Uterus (tissue), 3 donors: ENCODE measurements at regions not wholly inside any gene's neighbourhood (a gene's known extent, or its start where the extent isn't known, plus 50 kb on each side); places are given as distances from the start of the nearest gene placed in this dataset.

Experiments used
- DNase-seq, 2 donors: peaks; one replicate each; pipeline ENCODE4 v3.0.0-alpha.2; 2019 to 2020
- H3K27ac ChIP-seq, 2 donors: fragments of 200-600 bp; sonication (generic); 1 replicate in 1 of 2; 2 replicates in 1 of 2; pipeline ENCODE4 v1.5.1; 2016 to 2018
- H3K27me3 ChIP-seq, 2 donors: fragments of 200-600 bp; sonication (generic); one replicate each; pipeline ENCODE4 v1.5.1; 2018 to 2019; ENCODE audit warnings: control low read depth in 1 of 2
- H3K36me3 ChIP-seq, 2 donors: fragments of 200-600 bp; sonication (generic); one replicate each; pipeline ENCODE4 v1.5.1; 2019; ENCODE audit warnings: control low read depth in 1 of 2
- H3K4me1 ChIP-seq, 2 donors: fragments of 200-600 bp; sonication (generic); one replicate each; pipeline ENCODE4 v1.5.1; 2018 to 2019; ENCODE audit warnings: control low read depth in 1 of 2
- H3K4me3 ChIP-seq, 2 donors: fragments of 200-600 bp; sonication (generic); 1 replicate in 1 of 2; 2 replicates in 1 of 2; pipeline ENCODE4 v1.5.1; 2018 to 2019; ENCODE audit warnings: mild to moderate bottlenecking in 1 of 2
- H3K9me3 ChIP-seq, 2 donors: fragments of 200-600 bp; sonication (generic); one replicate each; pipeline ENCODE4 v1.5.1; 2019; ENCODE audit warnings: control low read depth in 1 of 2
- CTCF ChIP-seq, 4 experiments: fragments of 200-600 bp in 2 of 4; fragments of 450-650 bp in 2 of 4; sonication (generic) in 2 of 4; IDR thresholded peaks; one replicate each; pipeline ENCODE4 v1.5.1; 2016 to 2019; ENCODE audit warnings: antibody characterized with exemption in 4 of 4, mild to moderate bottlenecking in 2 of 4, moderate library complexity in 1 of 4
- POLR2A ChIP-seq, 2 donors: fragments of 450-650 bp; IDR thresholded peaks; one replicate each; pipeline ENCODE4 v1.6.1; 2016; ENCODE audit warnings: antibody characterized with exemption in 2 of 2, mild to moderate bottlenecking in 1 of 2, moderate library complexity in 1 of 2
- intact Hi-C: fragments of 100-400 bp; cut with DNase I; formaldehyde crosslinking; loops from one replicate; pipeline ENCODE4 v1.15.1; 2023; ENCODE audit warnings: low total_unique reads
- donor health status: DM: yes; HTN: yes; CAD: no.

GRCh38 chr1:106659490-106660244, 396.8 kb upstream of the PRMT6 start:
- H3K27me3 ChIP-seq = no peaks in the 10 kb centered on the region
- no peaks in the 10 kb centered on the region for H3K9me3 ChIP-seq
- DNase-seq = no peak
- H3K27ac ChIP-seq = no peak overlapping the region
- no peak overlapping the region for H3K4me3 ChIP-seq
- TF ChIP-seq CTCF (IDR thresholded peaks at IDR 0.05) = no peak
- TF ChIP-seq POLR2A (IDR thresholded peaks at IDR 0.05) = no peak
- no peaks in the 10 kb centered on the region for H3K36me3 ChIP-seq
- H3K4me1 ChIP-seq = no peaks in the 10 kb centered on the region
- intact Hi-C loops = no loop called here

DNA sequence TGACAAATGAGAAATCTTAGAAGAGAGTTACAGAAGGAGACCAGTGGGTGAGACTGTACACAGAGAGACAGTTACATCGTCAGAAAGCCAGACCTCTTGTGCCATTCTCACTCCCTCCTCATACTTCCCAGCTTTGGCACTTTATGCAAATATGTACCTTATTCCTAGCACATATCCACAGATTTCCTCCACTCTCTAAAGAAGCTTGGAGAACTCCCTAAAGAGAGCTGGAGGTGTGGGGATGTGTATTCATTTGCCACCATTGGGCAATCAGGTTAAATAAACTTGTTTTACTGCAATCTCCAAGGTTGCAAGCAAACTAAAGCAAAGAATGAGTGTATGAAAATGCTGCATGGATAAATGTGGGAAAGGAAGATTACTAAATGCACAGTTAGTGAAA, 380.9 kb upstream of the PRMT6 start:
- no peak for TF ChIP-seq CTCF (IDR thresholded peaks at IDR 0.05)
- TF ChIP-seq POLR2A (IDR thresholded peaks at IDR 0.05) = no peak
- Histone ChIP-seq H3K9me3 (no peaks in the 10 kb centered on the region), H3K4me1 (no peaks in the 10 kb centered on the region), H3K36me3 (no peaks in the 10 kb centered on the region), H3K27me3 (no peaks in the 10 kb centered on the region), H3K27ac (no peak overlapping the region), H3K4me3 (no peak overlapping the region)
- intact Hi-C loops = no loop called here
- DNase-seq = no peak

GRCh38 chr1:106676021-106676420, 380.5 kb upstream of the PRMT6 start:
- H3K9me3 ChIP-seq = no peaks in the 10 kb centered on the region
- intact Hi-C loops = no loop called here
- H3K4me3 ChIP-seq = no peak overlapping the region
- no peak overlapping the region for H3K27ac ChIP-seq
- no peak for DNase-seq
- H3K27me3 ChIP-seq = no peaks in the 10 kb centered on the region
- TF ChIP-seq CTCF (IDR thresholded peaks at IDR 0.05) = no peak
- no peak for TF ChIP-seq POLR2A (IDR thresholded peaks at IDR 0.05)
- no peaks in the 10 kb centered on the region for H3K4me1 ChIP-seq
- H3K36me3 ChIP-seq = no peaks in the 10 kb centered on the region

DNA sequence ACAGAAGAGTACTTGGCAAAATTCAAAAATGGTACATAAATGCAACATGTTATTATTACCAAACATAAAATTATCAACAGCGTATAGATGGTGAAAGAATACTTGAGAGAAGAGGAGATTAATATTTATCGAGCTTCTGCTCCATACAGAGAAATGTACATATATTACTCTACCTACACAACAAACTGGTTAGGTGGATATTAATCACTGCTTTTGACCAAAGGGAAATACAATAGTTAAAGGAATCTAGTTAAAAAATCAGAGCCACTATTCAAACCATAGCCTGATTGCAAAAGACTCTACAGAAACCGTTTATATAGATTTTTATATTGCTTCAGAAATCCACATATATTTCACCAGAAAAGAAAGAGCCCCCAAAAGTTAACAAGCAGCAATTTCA, 379.3 kb upstream of the PRMT6 start:
- H3K4me1 ChIP-seq = no peaks in the 10 kb centered on the region
- H3K27me3 ChIP-seq = no peaks in the 10 kb centered on the region
- no peaks in the 10 kb centered on the region for H3K9me3 ChIP-seq
- DNase-seq = no peak
- no peak overlapping the region for H3K4me3 ChIP-seq
- H3K36me3 ChIP-seq = no peaks in the 10 kb centered on the region
- TF ChIP-seq CTCF (IDR thresholded peaks at IDR 0.05) (no peak), POLR2A (IDR thresholded peaks at IDR 0.05) (no peak)
- intact Hi-C loops = no loop called here
- H3K27ac ChIP-seq = no peak overlapping the region

GRCh38 chr1:106677721-106678120, 378.8 kb upstream of the PRMT6 start:
- H3K4me1 ChIP-seq = no peaks in the 10 kb centered on the region
- no peaks in the 10 kb centered on the region for H3K27me3 ChIP-seq
- DNase-seq = no peak
- H3K27ac ChIP-seq = no peak overlapping the region
- no peak overlapping the region for H3K4me3 ChIP-seq
- no peaks in the 10 kb centered on the region for H3K9me3 ChIP-seq
- no peaks in the 10 kb centered on the region for H3K36me3 ChIP-seq
- intact Hi-C loops = no loop called here
- TF ChIP-seq CTCF (IDR thresholded peaks at IDR 0.05) (no peak), POLR2A (IDR thresholded peaks at IDR 0.05) (no peak)
